ENCODE measurements at regions not wholly inside any gene's neighbourhood (a gene's known extent, or its start where the extent isn't known, plus 50 kb on each side); places are given as distances from the start of the nearest gene placed in this dataset.

DNA sequence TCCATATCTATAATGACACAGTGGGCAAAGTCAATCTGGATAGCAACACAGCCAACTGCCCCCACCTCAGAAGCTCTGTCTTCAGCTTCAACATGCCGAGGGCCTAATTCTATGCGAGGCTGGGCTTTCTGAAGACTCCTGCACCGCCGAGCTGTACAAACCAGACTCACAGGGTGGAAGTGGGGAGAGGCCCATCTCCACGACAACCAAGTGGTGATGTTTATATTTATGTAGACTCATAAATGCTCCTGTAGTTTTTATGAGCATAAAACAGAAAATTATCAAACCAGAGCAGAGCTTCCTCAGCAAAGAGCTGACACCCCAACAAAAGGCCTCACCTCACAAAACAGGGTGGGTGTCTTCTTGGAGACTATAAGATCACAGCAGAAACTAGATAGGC lies 77.0 kb upstream of the LGALSL start:
- DNase-seq, result no peak

DNA sequence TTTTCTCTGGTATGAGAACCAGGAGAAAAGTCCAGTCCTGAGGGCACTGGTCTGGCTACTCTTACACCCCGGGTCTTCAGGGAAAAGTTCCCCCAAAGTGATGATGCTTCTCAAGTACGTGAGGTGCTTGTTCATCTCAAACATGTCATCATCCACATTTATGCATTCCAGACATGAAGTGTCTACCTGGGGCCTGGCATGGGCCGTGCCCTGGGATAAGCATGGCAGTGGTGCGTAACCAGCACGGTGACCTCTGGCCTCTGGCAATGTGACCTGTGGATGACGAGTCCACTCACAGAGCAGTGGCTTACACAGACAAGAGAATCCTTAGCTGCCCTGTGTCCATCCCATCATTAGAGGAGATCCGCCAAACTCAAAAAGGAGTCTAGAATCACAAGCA lies 74.8 kb upstream of the LGALSL start:
- no peak for DNase-seq

DNA sequence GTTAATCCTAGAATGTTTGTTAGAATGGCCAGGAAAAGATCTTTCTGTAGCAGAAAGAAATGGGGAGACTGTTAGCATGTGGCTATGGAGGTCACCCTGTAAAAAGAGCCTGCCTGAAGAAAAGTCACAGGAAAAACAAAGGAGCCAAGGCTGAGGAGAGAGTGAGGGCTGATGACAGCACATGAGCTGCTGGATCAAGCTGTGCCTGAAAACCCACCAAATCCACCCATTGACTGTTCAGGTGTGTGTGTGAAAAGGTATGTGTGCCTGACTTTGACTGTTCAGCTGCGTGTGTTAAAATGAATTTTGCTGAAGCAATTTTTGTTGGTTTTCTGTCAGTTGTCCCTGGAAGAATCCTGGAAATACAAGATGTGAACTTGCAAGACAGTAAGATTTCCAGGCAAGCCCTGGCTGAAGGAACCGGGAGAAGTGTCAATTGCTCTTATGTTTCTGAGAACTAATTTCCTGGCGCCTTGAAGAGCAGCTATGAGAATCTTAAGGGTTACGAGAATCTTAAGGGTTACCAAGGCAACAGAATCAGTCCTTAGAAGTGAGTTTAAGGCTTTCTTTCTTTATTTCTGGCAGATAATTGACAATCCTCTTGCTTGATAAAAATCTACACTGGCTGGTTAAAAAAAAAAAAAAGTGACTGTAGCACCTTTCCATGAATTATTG lies 73.0 kb upstream of the LGALSL start:
- DNase-seq, result no peak

DNA sequence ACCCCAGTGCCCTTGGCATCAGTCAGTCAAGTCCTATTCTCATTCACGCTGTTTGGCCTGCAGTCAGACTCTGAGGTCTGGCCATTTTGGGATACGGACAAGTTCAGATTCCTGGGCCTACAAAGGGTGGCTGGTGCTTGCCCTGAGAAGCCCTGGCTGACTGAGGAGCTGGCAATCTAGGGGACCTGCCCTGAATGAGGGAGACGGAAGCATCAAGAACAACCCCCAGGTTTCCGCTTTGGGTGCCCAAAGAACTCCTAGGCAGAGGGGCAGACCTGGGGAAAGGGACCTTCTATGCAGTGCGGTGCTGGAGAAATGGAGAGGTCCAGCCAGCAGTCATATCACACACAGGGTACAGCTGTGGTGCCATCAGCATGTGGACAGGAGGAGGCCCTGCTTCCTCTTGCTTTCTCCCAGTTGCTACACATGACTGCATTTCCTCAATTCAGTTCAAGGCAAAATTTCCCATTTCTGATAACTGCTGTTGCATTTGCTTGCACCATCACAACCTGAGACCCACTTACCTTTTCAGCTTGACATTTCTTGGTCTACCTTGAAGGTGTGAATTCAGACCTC lies 70.9 kb upstream of the LGALSL start:
- DNase-seq, result peak in 1 of 2 donors; percentile 1

DNA sequence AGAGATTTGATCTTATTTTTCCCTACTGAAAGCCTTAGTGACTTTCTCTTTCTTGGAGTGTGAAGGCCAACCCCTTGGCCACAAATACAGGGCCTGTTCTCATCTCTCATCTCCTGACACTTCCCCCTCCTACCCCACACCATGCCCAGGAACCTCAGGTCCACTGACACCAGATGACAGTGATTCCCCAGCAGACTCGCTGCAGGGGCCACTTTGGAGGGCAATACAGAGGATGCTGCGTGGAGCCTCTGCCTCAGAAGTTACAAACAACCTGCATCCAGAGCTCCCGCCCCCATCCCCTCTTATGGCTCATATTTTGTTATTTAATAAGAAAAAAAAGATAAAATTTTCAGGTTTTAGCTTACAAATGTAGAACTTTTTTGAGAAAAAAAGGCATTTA lies 70.1 kb upstream of the LGALSL start:
- DNase-seq, result no peak

DNA sequence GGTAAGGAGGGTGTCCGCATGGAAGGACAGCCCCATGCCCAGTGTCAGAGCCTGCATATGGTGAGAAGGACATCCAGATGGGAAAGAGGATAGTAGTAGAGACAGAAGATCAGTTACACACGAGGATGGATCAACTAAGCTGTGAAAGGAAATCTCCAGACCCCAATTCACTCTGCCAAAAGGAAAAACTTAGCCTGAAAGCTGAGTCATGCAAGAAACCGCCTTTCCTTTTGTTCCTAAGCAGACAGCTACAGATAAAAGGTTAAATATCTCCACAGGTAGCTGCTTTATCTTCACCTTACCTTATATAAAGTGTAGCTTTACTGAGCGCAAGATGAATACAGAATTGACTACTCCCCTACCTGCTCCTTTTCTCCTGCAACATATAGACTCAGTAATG lies 67.3 kb upstream of the LGALSL start:
- no peak for DNase-seq

DNA sequence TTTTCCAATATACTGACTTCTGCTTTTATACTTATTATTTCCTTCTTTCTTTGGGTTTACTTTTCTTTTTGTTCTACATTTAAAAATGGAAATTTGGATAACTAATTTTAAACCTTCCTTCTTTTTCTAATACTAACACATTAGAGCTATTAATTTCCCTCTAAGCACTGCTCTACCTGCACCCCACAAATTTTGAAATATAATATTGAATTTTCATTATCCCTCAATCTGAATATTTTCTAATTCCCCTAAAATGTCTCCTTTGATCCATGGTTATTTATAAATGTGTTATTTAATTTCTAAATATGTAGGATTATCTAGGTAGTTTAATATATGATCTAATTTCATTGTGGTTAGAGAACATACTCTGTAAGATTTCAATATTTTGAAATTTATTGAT lies 63.4 kb upstream of the LGALSL start:
- no peak for DNase-seq

DNA sequence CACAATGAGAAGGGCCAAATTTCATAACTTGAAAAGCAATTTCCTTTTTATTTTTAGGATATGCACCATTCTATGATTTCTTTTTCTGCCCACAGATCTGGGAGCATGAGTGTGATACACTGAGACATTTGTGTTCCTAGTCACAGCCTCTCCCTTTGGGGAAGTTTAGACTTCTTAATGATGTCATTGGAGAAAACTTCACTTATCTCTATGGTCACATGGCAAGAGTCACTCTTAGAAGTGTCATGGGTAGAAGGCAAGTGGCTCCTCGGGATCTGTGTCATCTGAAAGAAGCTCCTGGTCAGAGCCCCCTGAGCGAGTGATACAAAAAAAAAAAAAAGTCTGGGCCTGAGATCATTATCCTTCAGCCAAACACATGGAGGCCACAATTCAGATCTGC lies 62.5 kb upstream of the LGALSL start:
- no peak for DNase-seq

DNA sequence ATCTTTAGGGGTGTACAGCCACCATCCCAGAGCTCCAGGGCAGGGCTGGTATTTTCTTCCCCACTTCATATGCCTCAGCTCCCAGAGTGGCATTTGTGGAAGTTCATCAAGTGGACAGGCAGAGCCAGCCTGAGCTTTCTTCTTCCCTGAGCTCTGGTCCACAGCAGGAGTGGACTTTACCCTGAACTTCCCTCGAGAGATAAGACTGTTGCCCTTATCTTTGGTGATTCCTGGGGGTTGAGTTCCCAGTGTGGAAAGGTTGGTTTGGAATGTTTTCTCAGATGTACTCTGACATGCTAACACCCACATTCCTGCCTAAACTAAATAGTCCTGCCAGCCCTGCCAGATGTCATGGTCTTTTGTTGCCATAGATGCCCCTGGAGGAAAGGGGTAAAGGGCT lies 62.0 kb upstream of the LGALSL start:
- DNase-seq, result no peak

DNA sequence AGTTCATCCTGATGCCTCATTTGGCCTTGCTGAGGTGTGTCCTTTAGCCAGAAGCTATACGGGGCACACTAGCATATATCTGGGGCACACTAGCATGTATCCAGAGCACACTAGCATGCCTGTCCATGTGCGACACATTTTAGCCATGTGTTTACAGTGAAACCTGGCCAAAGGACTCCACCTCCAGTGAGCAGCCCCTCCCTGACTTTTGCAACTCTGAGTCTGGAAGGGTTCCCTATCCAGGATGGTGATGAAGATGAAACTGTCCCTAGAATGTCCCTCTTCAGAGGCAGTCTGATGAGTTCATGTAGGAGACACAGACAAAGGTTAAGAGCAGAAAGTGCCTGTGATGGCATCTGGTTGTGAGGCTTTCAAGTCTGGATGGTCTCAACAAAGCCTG lies 61.4 kb upstream of the LGALSL start:
- no peak for DNase-seq

DNA sequence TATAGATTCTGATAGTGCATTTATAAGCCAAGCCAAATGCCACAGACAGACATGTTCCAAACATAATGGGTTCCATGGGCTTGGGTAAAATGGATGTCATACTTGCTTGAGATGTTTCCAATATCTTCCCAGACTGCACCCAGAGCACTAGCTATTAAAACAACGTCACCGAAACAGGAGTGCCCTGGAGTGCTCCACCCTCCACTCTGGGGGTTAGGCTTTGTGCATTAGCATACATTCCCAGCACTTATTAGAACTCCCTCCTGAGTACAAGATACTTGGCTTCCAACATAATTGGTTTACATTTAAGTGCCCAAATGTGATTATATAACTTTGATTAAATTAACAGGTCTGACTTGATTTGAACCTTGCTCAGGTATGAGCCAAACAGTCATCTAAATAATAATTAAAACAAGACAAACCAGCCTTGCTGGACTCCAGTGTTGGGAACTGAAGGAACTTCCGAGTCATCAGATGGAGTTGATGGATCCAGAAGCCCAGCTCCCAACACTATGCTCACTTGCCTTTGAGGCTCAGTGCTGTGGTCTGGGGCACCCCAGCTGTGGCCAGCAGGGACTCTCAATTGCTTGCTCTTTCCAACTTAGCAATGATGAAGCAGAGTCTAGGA lies 60.5 kb upstream of the LGALSL start:
- no peak for DNase-seq

DNA sequence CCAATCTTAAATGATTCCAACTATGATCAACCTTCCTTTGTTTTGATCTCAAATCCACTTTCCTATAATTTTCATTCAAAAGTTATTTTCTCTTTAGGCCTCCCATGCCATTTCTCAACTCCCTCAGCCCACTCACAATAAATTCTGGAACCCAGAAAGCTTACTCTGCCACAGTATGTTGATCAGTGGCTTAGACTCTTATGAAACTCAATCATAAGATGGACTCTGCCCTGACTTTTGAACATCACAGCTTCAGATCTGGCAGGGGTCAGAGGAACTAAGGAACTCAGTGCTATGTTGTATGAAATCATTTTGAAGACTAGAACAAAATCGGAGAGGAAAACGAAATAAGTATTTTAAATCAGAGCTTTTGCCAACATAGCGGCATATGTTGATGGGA lies 59.8 kb upstream of the LGALSL start:
- no peak for DNase-seq

DNA sequence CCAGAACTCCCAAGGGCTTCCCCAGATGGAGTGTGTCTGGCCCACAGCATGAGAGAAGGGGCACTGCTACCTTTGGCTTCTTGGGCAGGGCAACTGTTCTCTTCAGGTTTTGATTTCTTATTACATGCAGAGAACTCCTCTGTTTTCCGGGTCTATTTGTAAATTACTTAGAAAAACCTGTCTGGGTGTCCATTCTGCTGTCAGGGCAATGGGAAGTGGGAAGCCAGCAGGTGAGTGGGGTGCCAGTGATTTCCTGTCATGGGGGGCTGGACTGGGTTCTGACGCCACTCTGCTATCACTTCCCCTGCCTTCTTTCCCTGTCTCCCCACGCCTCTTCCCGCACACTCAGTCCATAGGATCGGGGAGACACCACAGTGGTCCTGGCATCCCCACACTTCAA lies 58.0 kb upstream of the LGALSL start:
- no peak for DNase-seq

DNA sequence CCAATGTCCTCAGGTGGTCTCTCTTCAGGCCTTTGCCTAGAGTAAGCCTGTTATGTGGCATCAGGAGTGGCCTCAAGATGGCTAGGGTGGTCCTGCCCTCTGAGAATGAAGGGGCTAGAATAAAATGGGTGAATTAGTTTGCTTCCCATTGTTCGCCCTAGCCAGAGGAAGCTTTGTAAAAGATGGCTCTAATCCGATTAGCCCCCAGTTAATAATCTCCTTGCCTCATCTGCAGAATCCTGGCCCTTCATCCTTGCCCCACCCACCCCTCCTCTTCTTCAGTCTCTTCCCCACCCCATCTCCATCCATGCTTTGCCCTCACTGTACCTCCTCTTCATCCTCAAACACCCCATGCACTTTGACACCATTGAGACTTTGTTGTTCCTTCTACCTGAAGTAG lies 57.4 kb upstream of the LGALSL start:
- DNase-seq, result no peak

DNA sequence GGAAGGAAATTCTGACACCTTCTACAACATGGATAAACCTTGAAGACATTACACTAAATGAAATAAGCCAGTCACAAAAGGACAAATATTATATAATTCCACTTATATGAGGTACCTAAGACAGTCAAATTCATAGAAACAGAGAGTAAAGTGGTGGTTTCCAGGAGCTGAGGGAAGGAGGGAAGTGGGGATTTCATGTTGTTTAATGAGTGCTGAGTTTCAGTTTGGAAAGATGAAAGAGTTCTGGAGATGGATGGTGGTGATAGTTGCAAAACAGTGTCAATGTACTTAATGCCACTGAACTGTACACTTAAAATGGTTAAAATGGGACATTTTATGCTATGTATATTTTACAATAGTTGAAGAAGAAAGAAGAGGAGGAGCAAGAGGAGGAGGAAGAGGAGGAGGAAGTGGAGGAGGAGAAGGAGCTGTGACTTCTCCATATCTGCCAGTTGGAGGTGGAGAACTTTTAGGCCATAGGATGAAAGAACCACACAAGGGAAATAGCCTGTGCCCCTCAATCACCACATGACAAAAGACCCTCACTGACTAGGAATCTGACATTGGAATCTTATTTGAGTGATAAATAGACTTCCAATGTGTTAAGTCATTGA lies 55.3 kb upstream of the LGALSL start:
- DNase-seq, result no peak

DNA sequence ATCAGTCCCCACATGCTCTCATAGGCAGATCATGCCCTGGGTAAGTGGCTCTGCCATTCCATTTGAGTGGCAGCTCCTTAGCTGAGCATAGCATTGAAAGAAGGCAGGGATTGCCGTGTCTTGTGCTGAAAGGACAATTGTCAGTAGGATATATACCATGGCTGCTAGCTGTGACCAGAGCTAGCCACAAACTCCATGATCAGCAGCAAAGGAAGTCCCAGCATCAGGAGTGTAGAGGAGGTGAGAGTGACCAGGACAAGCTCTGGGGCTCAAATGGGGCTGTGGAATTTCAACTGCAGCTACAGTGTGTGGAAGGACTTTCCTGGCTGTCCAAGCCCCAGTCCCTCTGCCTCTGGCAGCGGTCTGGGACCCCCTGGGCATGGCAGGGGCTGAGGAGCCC lies 54.4 kb upstream of the LGALSL start:
- no peak for DNase-seq

DNA sequence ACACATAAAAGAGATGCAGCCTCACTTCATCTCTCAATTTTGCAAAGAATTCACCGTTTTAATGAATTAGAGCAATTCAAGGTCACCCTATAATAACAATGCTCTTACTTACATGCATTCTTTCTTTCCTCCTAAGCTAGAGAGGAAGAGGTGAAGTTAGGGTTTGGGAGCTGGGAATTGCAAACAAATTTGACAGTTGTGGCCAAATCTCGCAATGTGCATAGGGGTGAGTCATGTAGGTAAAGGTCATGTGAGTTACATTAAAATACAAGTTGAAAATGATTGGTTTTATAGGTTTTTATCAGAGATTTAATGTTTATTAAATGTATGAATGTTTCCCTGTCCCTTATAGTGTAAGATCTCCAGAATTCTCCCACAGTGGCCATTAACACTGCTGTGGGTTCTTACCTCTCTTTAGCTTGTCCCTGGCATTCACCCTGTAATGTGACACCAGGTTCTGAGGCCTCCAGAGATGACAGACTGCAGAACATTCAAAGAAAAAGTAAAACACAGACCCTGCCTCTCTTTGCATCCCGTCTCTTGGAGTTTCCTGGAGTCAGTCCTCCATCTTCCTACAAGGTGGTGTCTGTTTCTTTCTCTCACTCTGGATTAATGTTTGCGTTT lies 53.7 kb upstream of the LGALSL start:
- no peak for DNase-seq

DNA sequence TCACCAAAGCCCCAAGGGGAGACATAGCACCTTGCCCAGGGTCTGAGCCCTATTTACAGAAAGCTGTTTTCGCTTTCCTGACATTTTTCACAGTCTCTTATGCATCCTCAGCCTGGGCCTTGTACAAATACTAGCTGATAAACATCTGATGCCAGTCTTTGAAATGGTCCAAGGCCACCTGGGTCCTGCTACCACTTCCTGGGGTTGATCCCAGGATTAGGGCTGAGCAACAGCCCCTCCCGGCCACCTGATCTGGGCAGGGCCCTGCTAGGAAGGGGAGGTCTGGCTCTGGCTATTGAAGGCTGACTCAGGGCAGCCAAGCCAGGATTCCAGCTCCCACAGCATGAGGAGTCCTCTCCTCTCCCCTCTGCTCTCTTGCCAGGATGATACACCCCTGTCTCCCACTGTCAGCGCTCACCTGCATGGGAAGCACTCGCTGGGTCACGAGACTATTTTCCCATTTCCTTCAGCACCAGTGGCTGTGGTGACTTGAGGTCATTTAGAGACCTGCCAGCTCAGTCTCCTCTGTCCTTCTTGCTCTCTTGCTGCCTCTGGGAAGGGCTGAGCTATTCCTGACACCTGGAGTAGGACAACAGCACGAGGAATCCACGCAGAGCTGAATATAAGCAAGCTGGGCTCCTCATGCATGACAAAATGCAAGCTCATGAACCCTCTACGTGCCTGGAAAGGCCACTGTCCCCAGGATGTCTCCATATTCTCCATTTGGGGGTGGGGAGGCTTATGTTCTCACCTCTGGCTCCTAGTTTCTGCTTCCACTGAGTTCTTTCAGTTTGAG lies 53.0 kb upstream of the LGALSL start:
- no peak for DNase-seq

DNA sequence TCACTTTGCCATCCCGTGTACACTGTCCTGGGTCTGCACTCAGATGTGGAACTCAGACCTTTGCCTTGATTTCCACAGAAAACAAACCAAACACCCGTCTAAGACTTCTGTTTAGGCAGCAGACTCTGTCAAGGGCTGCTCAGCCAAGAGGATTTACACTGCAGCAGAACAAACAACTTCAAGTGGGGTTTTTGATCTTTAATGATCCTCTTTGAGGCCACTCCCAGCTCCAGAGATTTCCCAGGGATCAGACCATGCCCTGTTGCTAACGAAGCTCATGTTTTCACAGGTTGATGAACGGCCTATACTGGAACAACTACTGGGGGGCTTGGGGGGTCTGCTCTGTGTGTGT lies 52.5 kb upstream of the LGALSL start:
- DNase-seq, result no peak

DNA sequence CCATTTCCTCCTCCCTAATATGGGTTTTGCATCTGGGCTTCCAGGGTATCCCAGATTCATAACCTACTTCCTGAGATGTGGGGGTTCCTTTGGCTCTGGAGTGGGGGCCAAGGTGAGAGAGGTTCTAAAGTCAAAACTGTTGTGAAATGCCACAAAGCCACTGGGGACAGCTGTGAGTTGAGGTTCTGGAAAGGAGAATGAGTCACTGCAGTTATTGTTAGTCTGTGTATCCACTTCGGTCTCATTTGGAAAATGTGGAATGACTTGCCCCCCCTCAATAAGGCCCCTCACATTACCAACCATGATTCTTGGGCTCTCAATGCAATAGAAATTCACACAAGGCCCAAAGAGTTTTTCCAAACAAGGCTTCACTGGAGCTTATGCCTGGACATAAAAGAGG lies 51.1 kb upstream of the LGALSL start:
- DNase-seq, result no peak

DNA sequence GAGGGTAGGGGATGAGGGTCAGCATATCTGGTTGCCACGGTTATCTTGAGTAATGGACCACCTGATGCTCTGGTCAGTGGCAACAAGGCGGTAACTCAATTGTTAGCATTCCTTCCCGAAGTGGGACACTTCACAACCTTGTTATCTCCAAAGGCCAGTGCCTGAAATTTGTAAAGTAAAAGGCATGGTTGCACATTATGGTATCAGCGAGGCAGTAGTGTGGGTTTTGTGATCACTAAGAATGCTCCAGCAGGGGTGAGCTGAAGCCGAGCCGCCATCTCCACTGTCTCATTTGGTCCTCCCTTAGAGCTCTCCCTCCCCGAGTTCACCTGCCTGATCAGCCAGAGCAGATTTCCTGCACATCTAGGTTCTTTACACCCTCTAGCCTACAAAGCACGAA lies 50.5 kb upstream of the LGALSL start:
- DNase-seq, result no peak

DNA sequence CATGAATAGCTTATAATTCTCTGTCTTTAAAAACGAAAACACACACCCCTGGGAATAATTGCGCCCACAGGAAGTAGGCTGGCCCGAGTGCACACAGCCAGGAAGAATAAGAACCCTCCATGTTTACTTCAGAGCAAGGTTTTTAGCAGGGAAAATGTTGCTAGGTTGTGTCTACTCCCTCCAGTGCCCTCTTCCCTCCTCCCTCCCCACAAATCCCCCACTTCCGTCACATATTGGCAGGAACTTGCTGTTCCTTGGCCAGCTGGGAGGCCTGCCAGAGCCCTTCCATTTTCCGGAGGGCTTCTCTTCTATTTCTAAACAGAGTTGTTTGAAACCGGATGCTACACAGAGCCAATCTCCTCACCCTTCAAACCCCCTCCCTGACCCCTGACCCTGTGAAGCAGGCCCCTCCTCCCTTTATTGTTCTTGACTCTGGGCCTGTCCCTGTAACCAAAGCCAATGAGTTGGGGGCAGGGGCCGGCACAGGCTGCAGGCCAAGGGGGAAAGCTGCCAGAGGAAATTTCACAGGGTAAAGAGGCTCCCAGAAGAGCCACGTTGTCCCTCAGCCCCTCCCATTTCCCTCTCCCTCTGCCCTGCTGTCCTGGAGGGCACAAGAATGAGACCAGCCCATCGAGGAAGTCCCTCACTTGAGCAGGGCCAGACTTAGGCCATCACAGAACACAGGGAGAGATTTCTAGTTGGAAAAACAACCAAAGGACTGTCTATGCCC lies 49.8 kb upstream of the LGALSL start:
- peak; percentile 64 to 65 for DNase-seq
